ENCODE measurements at regions not wholly inside any gene's neighbourhood (a gene's known extent, or its start where the extent isn't known, plus 50 kb on each side); places are given as distances from the start of the nearest gene placed in this dataset.

GRCh38 chr7:94243066-94243711 lies 151.5 kb upstream of the COL1A2 start:
- H3K23ac ChIP-seq (ENCODE audit: low read length): no peak overlapping the region
- no peaks in the 10 kb centered on the region for H3K4me1 ChIP-seq (ENCODE audit: control insufficient read depth, low read depth, low read length)
- no peak overlapping the region for H2BK120ac ChIP-seq (ENCODE audit: low read depth, low read length)
- no peak overlapping the region for H4K8ac ChIP-seq (ENCODE audit: low read depth, low read length)
- H2BK15ac ChIP-seq (replicated peaks; ENCODE audit: low read depth): no peak overlapping the region
- no CpG with 5 or more reads among the region's 9 CpGs for WGBS (ENCODE audit: extremely low coverage, insufficient coverage, low lambda C conversion rate)
- H3K27ac ChIP-seq (ENCODE audit: low read depth, low read length): no peak overlapping the region
- H3K4me3 ChIP-seq (ENCODE audit: low read length): no peak overlapping the region
- H3K27me3 ChIP-seq (ENCODE audit: insufficient read depth, low read length, poor library complexity): no peaks in the 10 kb centered on the region
- no peak overlapping the region for H3K56ac ChIP-seq (ENCODE audit: low read length)
- H3K79me1 ChIP-seq (ENCODE audit: low read length): no peaks in the 10 kb centered on the region
- H2AK5ac ChIP-seq (ENCODE audit: low read length): no peak overlapping the region
- H3K9ac ChIP-seq (ENCODE audit: low read length): no peak overlapping the region
- H3K36me3 ChIP-seq (ENCODE audit: control insufficient read depth, insufficient read depth, low read length): no peaks in the 10 kb centered on the region
- H3K18ac ChIP-seq (ENCODE audit: low read length): no peak overlapping the region
- H3K79me2 ChIP-seq (ENCODE audit: control insufficient read depth, insufficient read depth, low read length): no peaks in the 10 kb centered on the region
- no peak overlapping the region for H3K4me2 ChIP-seq (ENCODE audit: low read length)
- H2BK5ac ChIP-seq (ENCODE audit: low read length): no peak overlapping the region
- no peak overlapping the region for H4K5ac ChIP-seq (ENCODE audit: low read length)
- H3K4ac ChIP-seq (ENCODE audit: low read depth, low read length): no peak overlapping the region
- peak; percentile 59 for DNase-seq

- Histone ChIP-seq H3K18ac (ENCODE audit: low read length) (no peak overlapping the region), H2AK5ac (ENCODE audit: low read length) (no peak overlapping the region), H3K9ac (ENCODE audit: low read length) (no peak overlapping the region), H3K27ac (ENCODE audit: low read depth, low read length) (no peak overlapping the region), H4K8ac (ENCODE audit: low read depth, low read length) (no peak overlapping the region), H3K36me3 (ENCODE audit: control insufficient read depth, insufficient read depth, low read length) (no peaks in the 10 kb centered on the region), H4K5ac (ENCODE audit: low read length) (no peak overlapping the region), H3K4ac (ENCODE audit: low read depth, low read length) (no peak overlapping the region), H3K79me2 (ENCODE audit: control insufficient read depth, insufficient read depth, low read length) (no peaks in the 10 kb centered on the region), H3K4me2 (ENCODE audit: low read length) (no peak overlapping the region), H3K23ac (ENCODE audit: low read length) (no peak overlapping the region), H3K4me3 (ENCODE audit: low read length) (no peak overlapping the region), H2BK5ac (ENCODE audit: low read length) (no peak overlapping the region), H2BK15ac (replicated peaks; ENCODE audit: low read depth) (no peak overlapping the region), H2BK120ac (ENCODE audit: low read depth, low read length) (no peak overlapping the region), H3K4me1 (ENCODE audit: control insufficient read depth, low read depth, low read length) (no peaks in the 10 kb centered on the region), H3K79me1 (ENCODE audit: low read length) (no peaks in the 10 kb centered on the region), H3K27me3 (ENCODE audit: insufficient read depth, low read length, poor library complexity) (no peaks in the 10 kb centered on the region), H3K56ac (ENCODE audit: low read length) (no peak overlapping the region)
- DNase-seq: no peak
Measured at GRCh38 chr7:94244760-94245159, 149.9 kb upstream of the COL1A2 start.

- Histone ChIP-seq H3K4me1 (ENCODE audit: control insufficient read depth, low read depth, low read length) (no peaks in the 10 kb centered on the region), H2AK5ac (ENCODE audit: low read length) (no peak overlapping the region), H3K79me1 (ENCODE audit: low read length) (no peaks in the 10 kb centered on the region), H2BK5ac (ENCODE audit: low read length) (no peak overlapping the region), H3K36me3 (ENCODE audit: control insufficient read depth, insufficient read depth, low read length) (no peaks in the 10 kb centered on the region), H3K56ac (ENCODE audit: low read length) (no peak overlapping the region), H4K8ac (ENCODE audit: low read depth, low read length) (no peak overlapping the region), H3K18ac (ENCODE audit: low read length) (no peak overlapping the region), H3K27ac (ENCODE audit: low read depth, low read length) (no peak overlapping the region), H2BK15ac (replicated peaks; ENCODE audit: low read depth) (peak overlapping the region; percentile 79), H2BK120ac (ENCODE audit: low read depth, low read length) (no peak overlapping the region), H3K23ac (ENCODE audit: low read length) (no peak overlapping the region), H3K4ac (ENCODE audit: low read depth, low read length) (no peak overlapping the region), H3K4me2 (ENCODE audit: low read length) (no peak overlapping the region), H3K79me2 (ENCODE audit: control insufficient read depth, insufficient read depth, low read length) (no peaks in the 10 kb centered on the region), H3K27me3 (ENCODE audit: insufficient read depth, low read length, poor library complexity) (no peaks in the 10 kb centered on the region), H4K5ac (ENCODE audit: low read length) (no peak overlapping the region), H3K9ac (ENCODE audit: low read length) (no peak overlapping the region), H3K4me3 (ENCODE audit: low read length) (no peak overlapping the region)
- no CpG with 5 or more reads among the region's 4 CpGs for WGBS (ENCODE audit: extremely low coverage, insufficient coverage, low lambda C conversion rate)
- DNase-seq: no peak
Measured at GRCh38 chr7:94245500-94245899, 149.2 kb upstream of the COL1A2 start.

- no peaks in the 10 kb centered on the region for H3K79me2 ChIP-seq (ENCODE audit: control insufficient read depth, insufficient read depth, low read length)
- no peak for DNase-seq
- no peaks in the 10 kb centered on the region for H3K27me3 ChIP-seq (ENCODE audit: insufficient read depth, low read length, poor library complexity)
- no peak overlapping the region for H3K23ac ChIP-seq (ENCODE audit: low read length)
- H4K5ac ChIP-seq (ENCODE audit: low read length): no peak overlapping the region
- H3K4me1 ChIP-seq (ENCODE audit: control insufficient read depth, low read depth, low read length): no peaks in the 10 kb centered on the region
- no peak overlapping the region for H2AK5ac ChIP-seq (ENCODE audit: low read length)
- no peaks in the 10 kb centered on the region for H3K36me3 ChIP-seq (ENCODE audit: control insufficient read depth, insufficient read depth, low read length)
- no peak overlapping the region for H4K8ac ChIP-seq (ENCODE audit: low read depth, low read length)
- H3K4me3 ChIP-seq (ENCODE audit: low read length): no peak overlapping the region
- H3K4ac ChIP-seq (ENCODE audit: low read depth, low read length): no peak overlapping the region
- no peak overlapping the region for H2BK5ac ChIP-seq (ENCODE audit: low read length)
- no peak overlapping the region for H3K18ac ChIP-seq (ENCODE audit: low read length)
- no peak overlapping the region for H2BK120ac ChIP-seq (ENCODE audit: low read depth, low read length)
- no peak overlapping the region for H3K27ac ChIP-seq (ENCODE audit: low read depth, low read length)
- H3K79me1 ChIP-seq (ENCODE audit: low read length): no peaks in the 10 kb centered on the region
- no peak overlapping the region for H2BK15ac ChIP-seq (replicated peaks; ENCODE audit: low read depth)
- H3K9ac ChIP-seq (ENCODE audit: low read length): no peak overlapping the region
- H3K56ac ChIP-seq (ENCODE audit: low read length): no peak overlapping the region
- H3K4me2 ChIP-seq (ENCODE audit: low read length): no peak overlapping the region
Measured at GRCh38 chr7:94247970-94248369, 146.7 kb upstream of the COL1A2 start.

- Histone ChIP-seq H3K79me1 (ENCODE audit: low read length) (no peaks in the 10 kb centered on the region), H3K36me3 (ENCODE audit: control insufficient read depth, insufficient read depth, low read length) (no peaks in the 10 kb centered on the region), H2AK5ac (ENCODE audit: low read length) (no peak overlapping the region), H3K18ac (ENCODE audit: low read length) (no peak overlapping the region), H3K27ac (ENCODE audit: low read depth, low read length) (no peak overlapping the region), H4K5ac (ENCODE audit: low read length) (no peak overlapping the region), H3K56ac (ENCODE audit: low read length) (no peak overlapping the region), H3K4me2 (ENCODE audit: low read length) (no peak overlapping the region), H3K9ac (ENCODE audit: low read length) (no peak overlapping the region), H3K79me2 (ENCODE audit: control insufficient read depth, insufficient read depth, low read length) (no peaks in the 10 kb centered on the region), H3K23ac (ENCODE audit: low read length) (no peak overlapping the region), H3K4me1 (ENCODE audit: control insufficient read depth, low read depth, low read length) (no peaks in the 10 kb centered on the region), H2BK15ac (replicated peaks; ENCODE audit: low read depth) (no peak overlapping the region), H3K4me3 (ENCODE audit: low read length) (no peak overlapping the region), H3K4ac (ENCODE audit: low read depth, low read length) (no peak overlapping the region), H2BK120ac (ENCODE audit: low read depth, low read length) (no peak overlapping the region), H3K27me3 (ENCODE audit: insufficient read depth, low read length, poor library complexity) (no peaks in the 10 kb centered on the region), H4K8ac (ENCODE audit: low read depth, low read length) (no peak overlapping the region), H2BK5ac (ENCODE audit: low read length) (no peak overlapping the region)
- no CpG with 5 or more reads among the region's 3 CpGs for WGBS (ENCODE audit: extremely low coverage, insufficient coverage, low lambda C conversion rate)
- peak; percentile 60 for DNase-seq
Measured at GRCh38 chr7:94249631-94250030, 145.1 kb upstream of the COL1A2 start.

GRCh38 chr7:94250124-94250523 lies 144.6 kb upstream of the COL1A2 start:
- no peak overlapping the region for H3K23ac ChIP-seq (ENCODE audit: low read length)
- H3K4me3 ChIP-seq (ENCODE audit: low read length): no peak overlapping the region
- no peak for DNase-seq
- no peak overlapping the region for H3K27ac ChIP-seq (ENCODE audit: low read depth, low read length)
- H4K8ac ChIP-seq (ENCODE audit: low read depth, low read length): no peak overlapping the region
- H3K4me2 ChIP-seq (ENCODE audit: low read length): no peak overlapping the region
- H3K9ac ChIP-seq (ENCODE audit: low read length): no peak overlapping the region
- no CpG with 5 or more reads among the region's 2 CpGs for WGBS (ENCODE audit: extremely low coverage, insufficient coverage, low lambda C conversion rate)
- no peak overlapping the region for H2AK5ac ChIP-seq (ENCODE audit: low read length)
- no peak overlapping the region for H3K4ac ChIP-seq (ENCODE audit: low read depth, low read length)
- no peak overlapping the region for H2BK5ac ChIP-seq (ENCODE audit: low read length)
- no peaks in the 10 kb centered on the region for H3K27me3 ChIP-seq (ENCODE audit: insufficient read depth, low read length, poor library complexity)
- no peak overlapping the region for H2BK15ac ChIP-seq (replicated peaks; ENCODE audit: low read depth)
- no peak overlapping the region for H2BK120ac ChIP-seq (ENCODE audit: low read depth, low read length)
- no peak overlapping the region for H4K5ac ChIP-seq (ENCODE audit: low read length)
- H3K56ac ChIP-seq (ENCODE audit: low read length): no peak overlapping the region
- H3K18ac ChIP-seq (ENCODE audit: low read length): no peak overlapping the region
- no peaks in the 10 kb centered on the region for H3K79me2 ChIP-seq (ENCODE audit: control insufficient read depth, insufficient read depth, low read length)
- H3K4me1 ChIP-seq (ENCODE audit: control insufficient read depth, low read depth, low read length): no peaks in the 10 kb centered on the region
- H3K36me3 ChIP-seq (ENCODE audit: control insufficient read depth, insufficient read depth, low read length): no peaks in the 10 kb centered on the region
- H3K79me1 ChIP-seq (ENCODE audit: low read length): no peaks in the 10 kb centered on the region
